Right ventricle myocardium superior (tissue), 1 donor: ENCODE measurements at regions not wholly inside any gene's neighbourhood (a gene's known extent, or its start where the extent isn't known, plus 50 kb on each side); places are given as distances from the start of the nearest gene placed in this dataset.
"Not testable (repeated sequence)": the region's sequence is repeated elsewhere in the genome, so short reads cannot be mapped to it uniquely, and the experiment has no call there.

ENCODE experiments used
- ATAC-seq: fragments of 200-7000 bp; cut with Tn5 transposase; one replicate; pipeline ENCODE4 v1.9.1; 2020; ENCODE audit warnings: mild to moderate bottlenecking; ENCODE audit not compliant: poor library complexity
- DNase-seq: peaks from one replicate; pipeline ENCODE4 v3.0.0-alpha.2; 2020
- intact Hi-C: fragments of 100-400 bp; cut with DNase I; formaldehyde crosslinking; loops from one replicate; pipeline ENCODE4 v1.11.2; 2022
- donor health status: DM: no; HTN: yes; CAD: no; lungs with severe emphysema.

GRCh38 chr14:38000340-38000739 is 207.4 kb upstream of the SSTR1 start:
- intact Hi-C loops, result no loop called here
- ATAC-seq, result no peak
- no peak for DNase-seq

GRCh38 chr14:38001501-38001900 is 206.2 kb upstream of the SSTR1 start:
- ATAC-seq (no peak), DNase-seq (no peak)
- intact Hi-C loops, result no loop called here

- no peak for ATAC-seq
- intact Hi-C loops, result no loop called here
- no peak for DNase-seq
Observed at GRCh38 chr14:38003746-38004609, 203.7 kb upstream of the SSTR1 start.

GRCh38 chr14:38004610-38004879 is 203.2 kb upstream of the SSTR1 start:
- DNase-seq, result no peak
- ATAC-seq, result no peak
- intact Hi-C loops, result no loop called here

GRCh38 chr14:38011156-38011555 is 196.5 kb upstream of the SSTR1 start:
- ATAC-seq, DNase-seq, intact Hi-C loops: not testable (repeated sequence)

GRCh38 chr14:38012056-38012455 is 195.6 kb upstream of the SSTR1 start:
- intact Hi-C loops, result no loop called here
- no peak for ATAC-seq
- no peak for DNase-seq

GRCh38 chr14:38016497-38016896 is 191.2 kb upstream of the SSTR1 start:
- intact Hi-C loops, result no loop called here
- no peak for DNase-seq
- no peak for ATAC-seq

- intact Hi-C loops, result no loop called here
- DNase-seq, result no peak
- no peak for ATAC-seq
Observed at GRCh38 chr14:38021861-38022260, 185.8 kb upstream of the SSTR1 start.

GRCh38 chr14:38022775-38023174 is 184.9 kb upstream of the SSTR1 start:
- DNase-seq (no peak), ATAC-seq (no peak)
- intact Hi-C loops, result no loop called here

GRCh38 chr14:38038171-38038570 is 169.5 kb upstream of the SSTR1 start:
- ATAC-seq, result no peak
- no peak for DNase-seq
- intact Hi-C loops, result no loop called here

GRCh38 chr14:38038986-38039385 is 168.7 kb upstream of the SSTR1 start:
- no peak for ATAC-seq
- no peak for DNase-seq
- intact Hi-C loops, result no loop called here

- ATAC-seq (no peak), DNase-seq (no peak)
- intact Hi-C loops, result no loop called here
Observed at GRCh38 chr14:38039496-38039895, 168.2 kb upstream of the SSTR1 start.

- intact Hi-C loops, result no loop called here
- no peak for ATAC-seq
Observed at GRCh38 chr14:38040411-38040810, 167.3 kb upstream of the SSTR1 start.

GRCh38 chr14:38042322-38042721 is 165.4 kb upstream of the SSTR1 start:
- intact Hi-C loops, result no loop called here
- DNase-seq (no peak), ATAC-seq (no peak)

More at GRCh38 chr14:38040411-38040810, 167.3 kb upstream of the SSTR1 start:
- DNase-seq, result no peak

- DNase-seq (no peak), ATAC-seq (no peak)
- intact Hi-C loops, result no loop called here
Observed at GRCh38 chr14:38044710-38045109, 163.0 kb upstream of the SSTR1 start.

- ATAC-seq, result no peak
- DNase-seq, result no peak
- intact Hi-C loops, result no loop called here
Observed at GRCh38 chr14:38045461-38045860, 162.2 kb upstream of the SSTR1 start.

GRCh38 chr14:38046160-38046559 is 161.5 kb upstream of the SSTR1 start:
- intact Hi-C loops, result no loop called here
- DNase-seq (no peak), ATAC-seq (no peak)

GRCh38 chr14:38047195-38047902 is 160.4 kb upstream of the SSTR1 start:
- DNase-seq, result no peak
- ATAC-seq, result no peak
- intact Hi-C loops, result no loop called here

GRCh38 chr14:38053666-38054065 is 154.0 kb upstream of the SSTR1 start:
- ATAC-seq (no peak), DNase-seq (no peak)
- intact Hi-C loops, result no loop called here

- DNase-seq (no peak), ATAC-seq (no peak)
- intact Hi-C loops, result no loop called here
Observed at GRCh38 chr14:38056270-38056669, 151.4 kb upstream of the SSTR1 start.
